ENCODE measurements at regions not wholly inside any gene's neighbourhood (a gene's known extent, or its start where the extent isn't known, plus 50 kb on each side); places are given as distances from the start of the nearest gene placed in this dataset.
"Not testable (repeated sequence)": the region's sequence is repeated elsewhere in the genome, so short reads cannot be mapped to it uniquely, and the experiment has no call there.

- Mint-ChIP-seq H3K4me1 (ENCODE audit: unreplicated experiment) (no peaks in the 10 kb centered on the region), H3K27ac (ENCODE audit: unreplicated experiment) (no peak overlapping the region), H3K4me3 (ENCODE audit: unreplicated experiment) (no peak overlapping the region), H3K36me3 (ENCODE audit: low read depth, unreplicated experiment) (no peaks in the 10 kb centered on the region), H3K27me3 (ENCODE audit: unreplicated experiment) (no peaks in the 10 kb centered on the region), H3K9me3 (ENCODE audit: unreplicated experiment) (no peaks in the 10 kb centered on the region)
- no peak for DNase-seq (ENCODE audit: low spot score)
- no peak for TF ChIP-seq CTCF (IDR thresholded peaks at IDR 0.05; ENCODE audit: unreplicated experiment)
Observed at GRCh38 chr15:23860290-23861245, 173.5 kb upstream of the NDN start.

- no peak overlapping the region for H3K27ac Mint-ChIP-seq (ENCODE audit: unreplicated experiment)
Observed at GRCh38 chr15:23866832-23867231, 179.7 kb upstream of the NDN start.

GRCh38 chr15:23869396-23869795, 182.3 kb upstream of the NDN start:
- Mint-ChIP-seq H3K4me3 (ENCODE audit: unreplicated experiment) (peak overlapping the region; percentile 47), H3K9me3 (ENCODE audit: unreplicated experiment) (no peaks in the 10 kb centered on the region), H3K27me3 (ENCODE audit: unreplicated experiment) (no peaks in the 10 kb centered on the region), H3K27ac (ENCODE audit: unreplicated experiment) (no peak overlapping the region), H3K36me3 (ENCODE audit: low read depth, unreplicated experiment) (no peaks in the 10 kb centered on the region), H3K4me1 (ENCODE audit: unreplicated experiment) (no peaks in the 10 kb centered on the region)
- no peak for TF ChIP-seq CTCF (IDR thresholded peaks at IDR 0.05; ENCODE audit: unreplicated experiment)
- peak; percentile 63 for DNase-seq (ENCODE audit: low spot score)

More at GRCh38 chr15:23866832-23867231, 179.7 kb upstream of the NDN start:
- H3K4me3 Mint-ChIP-seq (ENCODE audit: unreplicated experiment) = no peak overlapping the region
- no peaks in the 10 kb centered on the region for H3K27me3 Mint-ChIP-seq (ENCODE audit: unreplicated experiment)
- TF ChIP-seq CTCF (IDR thresholded peaks at IDR 0.05; ENCODE audit: unreplicated experiment) = peak; percentile 39
- H3K9me3 Mint-ChIP-seq (ENCODE audit: unreplicated experiment) = no peaks in the 10 kb centered on the region
- no peaks in the 10 kb centered on the region for H3K4me1 Mint-ChIP-seq (ENCODE audit: unreplicated experiment)
- no peak for DNase-seq (ENCODE audit: low spot score)
- H3K36me3 Mint-ChIP-seq (ENCODE audit: low read depth, unreplicated experiment) = no peaks in the 10 kb centered on the region

DNA sequence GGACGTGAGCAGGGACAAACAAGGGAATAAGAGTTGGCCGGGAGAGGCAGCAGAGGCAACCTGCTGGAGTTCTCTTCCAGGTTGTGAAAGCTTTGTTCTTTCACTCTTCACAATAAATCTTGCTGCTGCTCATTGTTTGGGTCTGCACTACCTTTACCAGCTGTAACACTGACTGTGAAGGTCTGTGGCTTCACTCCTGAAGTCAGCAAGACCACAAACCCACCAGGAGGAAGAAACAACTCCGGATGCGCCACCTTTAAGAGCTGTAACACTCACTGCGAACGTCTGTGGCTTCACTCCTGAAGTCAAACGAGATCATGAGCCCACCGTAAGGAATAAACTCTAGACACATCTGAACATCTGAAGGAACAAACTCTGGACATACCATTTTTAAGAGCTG, 186.5 kb upstream of the NDN start:
- H3K9me3 Mint-ChIP-seq (ENCODE audit: unreplicated experiment); H3K36me3 Mint-ChIP-seq (ENCODE audit: low read depth, unreplicated experiment); H3K27ac Mint-ChIP-seq (ENCODE audit: unreplicated experiment); H3K27me3 Mint-ChIP-seq (ENCODE audit: unreplicated experiment); H3K4me3 Mint-ChIP-seq (ENCODE audit: unreplicated experiment); H3K4me1 Mint-ChIP-seq (ENCODE audit: unreplicated experiment); DNase-seq (ENCODE audit: low spot score): not testable (repeated sequence)

DNA sequence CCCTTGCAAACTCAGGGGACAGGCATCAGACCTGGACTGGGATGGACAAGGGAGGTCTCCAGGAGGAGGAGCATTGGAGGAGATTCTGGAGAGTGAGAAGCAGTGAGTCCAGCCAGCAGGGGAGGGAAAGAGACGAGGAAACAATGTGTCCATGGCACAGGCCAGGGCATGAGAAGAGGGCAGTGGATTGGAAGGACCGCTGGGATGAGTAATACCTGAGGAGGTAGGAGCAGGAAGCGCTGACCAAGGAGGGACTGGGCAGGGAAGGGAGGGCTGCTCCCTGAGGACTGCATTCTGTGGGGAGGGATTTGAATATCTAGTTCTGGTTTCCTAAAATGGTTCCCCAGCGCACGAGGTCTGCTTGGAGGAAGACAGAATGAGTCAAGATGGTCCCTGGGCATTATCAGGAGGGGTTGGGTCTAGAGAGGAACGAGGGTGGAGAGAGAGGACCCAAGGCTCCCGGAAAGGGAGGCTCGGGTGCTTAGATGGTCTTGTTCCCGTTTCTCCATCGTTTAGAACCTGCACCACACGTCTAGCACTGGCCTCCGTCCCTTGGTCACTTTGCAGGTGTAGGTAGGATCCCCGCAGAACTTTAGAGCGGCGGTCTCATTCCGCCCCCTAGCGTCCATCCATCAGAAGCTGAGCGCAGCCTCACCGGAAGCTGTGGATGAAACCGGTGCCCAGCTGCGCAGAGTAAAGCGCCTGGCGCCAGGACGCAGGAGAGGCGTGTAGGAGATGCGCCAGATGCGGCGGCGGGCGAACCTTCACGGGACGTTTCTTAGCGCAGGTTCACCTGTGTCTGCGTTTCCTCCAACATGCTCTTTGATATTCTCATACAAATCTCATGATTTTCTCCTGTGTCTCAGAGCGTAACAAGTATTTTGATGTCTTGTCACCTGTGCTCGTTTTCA, 190.7 kb upstream of the NDN start:
- Mint-ChIP-seq H3K4me3 (ENCODE audit: unreplicated experiment) (no peak overlapping the region), H3K27me3 (ENCODE audit: unreplicated experiment) (peaks cover 8% of the 10 kb centered on the region), H3K4me1 (ENCODE audit: unreplicated experiment) (no peaks in the 10 kb centered on the region), H3K9me3 (ENCODE audit: unreplicated experiment) (peaks cover 6% of the 10 kb centered on the region), H3K36me3 (ENCODE audit: low read depth, unreplicated experiment) (no peaks in the 10 kb centered on the region), H3K27ac (ENCODE audit: unreplicated experiment) (no peak overlapping the region)
- peak; percentile 70 for DNase-seq (ENCODE audit: low spot score)
- peak; percentile 76 for TF ChIP-seq CTCF (IDR thresholded peaks at IDR 0.05; ENCODE audit: unreplicated experiment)

Data from endothelial cell (in vitro differentiated cells).